ENCODE measurements at regions not wholly inside any gene's neighbourhood (a gene's known extent, or its start where the extent isn't known, plus 50 kb on each side); places are given as distances from the start of the nearest gene placed in this dataset.

DNA sequence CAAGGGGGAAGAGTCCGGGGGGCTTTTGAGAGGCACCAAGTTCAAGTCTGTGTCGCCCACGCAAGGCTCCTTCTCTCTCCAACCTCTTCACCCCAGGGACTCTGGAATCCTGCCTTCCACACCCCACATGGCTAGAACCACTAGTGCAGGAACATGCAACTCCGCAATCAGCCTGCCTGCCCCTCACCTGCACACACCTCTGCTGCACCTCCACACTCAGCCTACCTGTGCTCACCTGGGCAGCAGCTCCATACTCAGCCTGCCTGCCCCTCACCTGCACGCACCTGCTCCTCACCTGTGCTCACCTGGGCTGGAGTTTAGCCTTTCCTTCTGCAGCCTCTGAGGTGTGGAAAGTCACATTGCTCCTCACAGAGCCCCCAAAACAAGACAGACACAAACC is 277.4 kb downstream of the NDUFA10 start:
- Histone ChIP-seq H3K36me3 (no peaks in the 10 kb centered on the region), H3K4me3 (no peak overlapping the region), H3K4me1 (no peaks in the 10 kb centered on the region), H3K27ac (no peak overlapping the region), H3K9me3 (no peaks in the 10 kb centered on the region), H3K27me3 (no peaks in the 10 kb centered on the region)
- TF ChIP-seq, protein P1, sequence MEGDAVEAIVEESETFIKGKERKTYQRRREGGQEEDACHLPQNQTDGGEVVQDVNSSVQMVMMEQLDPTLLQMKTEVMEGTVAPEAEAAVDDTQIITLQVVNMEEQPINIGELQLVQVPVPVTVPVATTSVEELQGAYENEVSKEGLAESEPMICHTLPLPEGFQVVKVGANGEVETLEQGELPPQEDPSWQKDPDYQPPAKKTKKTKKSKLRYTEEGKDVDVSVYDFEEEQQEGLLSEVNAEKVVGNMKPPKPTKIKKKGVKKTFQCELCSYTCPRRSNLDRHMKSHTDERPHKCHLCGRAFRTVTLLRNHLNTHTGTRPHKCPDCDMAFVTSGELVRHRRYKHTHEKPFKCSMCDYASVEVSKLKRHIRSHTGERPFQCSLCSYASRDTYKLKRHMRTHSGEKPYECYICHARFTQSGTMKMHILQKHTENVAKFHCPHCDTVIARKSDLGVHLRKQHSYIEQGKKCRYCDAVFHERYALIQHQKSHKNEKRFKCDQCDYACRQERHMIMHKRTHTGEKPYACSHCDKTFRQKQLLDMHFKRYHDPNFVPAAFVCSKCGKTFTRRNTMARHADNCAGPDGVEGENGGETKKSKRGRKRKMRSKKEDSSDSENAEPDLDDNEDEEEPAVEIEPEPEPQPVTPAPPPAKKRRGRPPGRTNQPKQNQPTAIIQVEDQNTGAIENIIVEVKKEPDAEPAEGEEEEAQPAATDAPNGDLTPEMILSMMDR (IDR thresholded peaks at IDR 0.05): no peak
- intact Hi-C loops (cut with DNase I): no loop called here
- FAIRE-seq (no peak), ATAC-seq (no peak), DNase-seq (peak in 1 of 6 donors; percentile 11)
- WGBS, 2 donors: 80 to 81% methylated on average over 5 of the region's 5 CpGs

DNA sequence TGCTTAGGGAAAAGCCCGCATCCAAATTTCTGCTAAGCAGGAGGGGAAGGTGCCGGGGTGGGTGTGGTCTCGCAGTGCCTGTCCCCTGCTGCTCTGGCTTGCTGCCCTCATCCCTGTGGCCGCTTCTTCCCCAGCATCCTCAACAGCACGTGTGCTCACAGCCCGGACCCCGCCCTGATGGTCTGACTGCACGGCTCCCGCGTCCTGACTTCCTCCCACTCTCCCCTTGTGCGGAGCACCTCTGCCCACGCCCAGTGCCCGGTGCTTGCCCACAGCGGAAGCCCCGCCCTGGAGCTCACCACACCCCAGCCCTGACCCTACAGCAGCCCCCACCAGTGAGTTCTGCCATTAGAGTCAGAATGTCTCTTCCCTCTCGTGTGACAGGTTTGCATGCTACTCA is 277.9 kb downstream of the NDUFA10 start:
- no peaks in the 10 kb centered on the region for H3K9me3 ChIP-seq
- no peak for FAIRE-seq
- no peaks in the 10 kb centered on the region for H3K27me3 ChIP-seq
- no peaks in the 10 kb centered on the region for H3K4me1 ChIP-seq
- H3K27ac ChIP-seq: no peak overlapping the region
- no peak for ATAC-seq
- DNase-seq: peak in 1 of 6 donors; percentile 60
- no peak overlapping the region for H3K4me3 ChIP-seq
- intact Hi-C loops (cut with DNase I): no loop called here
- WGBS, 2 donors: 63 to 74% methylated on average over 16 of the region's 16 CpGs
- no peaks in the 10 kb centered on the region for H3K36me3 ChIP-seq
- TF ChIP-seq, protein P1 (IDR thresholded peaks at IDR 0.05): no peak

DNA sequence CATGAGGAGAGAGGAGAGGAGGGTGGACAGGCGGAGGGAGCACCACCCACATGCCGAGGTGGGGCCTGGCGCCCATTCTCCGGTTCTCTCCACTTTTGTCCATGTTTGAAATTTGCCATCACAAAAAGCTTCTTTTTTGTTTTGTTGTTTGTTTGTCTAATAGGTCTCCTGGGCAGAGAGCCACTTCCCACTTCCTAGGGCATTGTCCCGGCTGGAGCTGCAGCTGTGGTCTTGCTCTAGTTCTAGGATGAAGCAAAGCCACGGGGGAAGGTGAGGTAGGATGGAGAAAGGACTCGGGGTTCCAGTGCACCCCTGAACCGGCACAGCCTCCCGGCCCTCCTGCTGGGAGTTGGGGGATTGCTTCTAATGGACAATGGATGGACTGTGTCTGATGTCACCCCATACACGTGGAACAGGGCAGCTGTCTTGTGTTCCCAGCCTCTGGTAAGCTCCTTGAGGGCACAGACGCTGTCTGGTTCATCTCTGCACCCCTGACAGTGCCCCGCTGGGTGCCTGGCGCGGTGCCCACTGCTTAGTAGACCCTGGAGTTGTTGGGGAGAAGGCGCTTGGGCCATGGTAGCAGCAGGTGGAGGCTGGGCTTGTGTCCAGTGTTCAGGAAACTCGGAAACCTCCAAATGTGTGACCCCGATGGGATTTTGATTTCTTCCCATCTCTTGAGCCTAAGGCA is 278.4 kb downstream of the NDUFA10 start:
- intact Hi-C loops (cut with DNase I): no loop called here
- H3K9me3 ChIP-seq: no peaks in the 10 kb centered on the region
- no peak overlapping the region for H3K4me3 ChIP-seq
- no peaks in the 10 kb centered on the region for H3K27me3 ChIP-seq
- H3K27ac ChIP-seq: no peak overlapping the region
- 55 to 74% methylated on average over 17 of the region's 17 CpGs for WGBS, 2 donors
- H3K4me1 ChIP-seq: no peaks in the 10 kb centered on the region
- DNase-seq (peak in 1 of 6 donors; percentile 36), FAIRE-seq (no peak), ATAC-seq (no peak)
- TF ChIP-seq, protein P1 (IDR thresholded peaks at IDR 0.05): no peak
- no peaks in the 10 kb centered on the region for H3K36me3 ChIP-seq

DNA sequence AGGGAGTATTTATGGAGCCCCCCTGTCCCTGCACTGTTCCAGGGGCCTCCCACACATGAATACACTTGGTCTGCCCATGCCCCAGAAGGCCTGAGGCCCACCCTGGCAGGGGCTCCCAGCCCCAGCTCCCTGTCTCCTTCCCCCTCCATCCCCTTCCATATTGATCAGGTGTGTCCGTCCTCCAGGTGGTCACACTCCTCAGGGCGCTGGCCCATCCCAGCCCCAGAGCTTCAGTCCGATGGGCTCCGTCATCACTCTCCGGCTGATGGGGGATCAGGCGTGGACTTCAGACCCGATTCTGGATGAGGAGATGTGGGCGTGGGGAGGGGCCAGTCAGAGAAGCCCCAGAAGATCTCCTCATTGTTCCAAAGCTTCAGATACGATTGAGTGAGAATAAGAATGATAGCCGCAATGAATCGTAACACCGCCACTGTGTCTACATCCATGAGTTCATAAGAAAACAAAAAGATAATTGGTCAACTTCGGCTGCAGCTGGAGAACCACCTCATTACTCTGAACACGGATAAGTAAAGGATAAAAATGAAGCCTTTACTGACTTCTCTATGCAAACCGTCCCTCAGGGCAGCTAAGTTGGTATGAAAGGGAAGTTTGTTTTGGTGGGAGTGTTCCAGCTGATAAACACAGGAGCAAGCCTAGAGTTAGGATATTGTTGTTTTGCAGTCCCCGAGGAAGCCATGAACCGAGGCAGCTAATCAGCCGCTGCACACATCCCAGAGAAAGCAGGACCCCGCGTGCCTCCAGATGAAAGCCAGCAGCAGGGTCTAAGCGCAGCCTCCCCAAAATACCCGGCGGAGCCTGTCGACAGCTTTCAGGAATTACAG is 279.5 kb downstream of the NDUFA10 start:
- 46 to 52% methylated on average over 24 of the region's 24 CpGs for WGBS, 2 donors
- Histone ChIP-seq H3K27ac (no peak overlapping the region), H3K4me3 (no peak overlapping the region), H3K9me3 (no peaks in the 10 kb centered on the region), H3K4me1 (no peaks in the 10 kb centered on the region), H3K27me3 (no peaks in the 10 kb centered on the region), H3K36me3 (no peaks in the 10 kb centered on the region)
- DNase-seq: peak in 1 of 6 donors; percentile 28
- no peak for ATAC-seq
- no peak for FAIRE-seq
- TF ChIP-seq, protein P1 (IDR thresholded peaks at IDR 0.05): no peak
- intact Hi-C loops (cut with DNase I): no loop called here

Measured in pancreas (tissue), 10 donors.